Non-pigmented ciliary epithelial cell (primary cell): ENCODE measurements at regions not wholly inside any gene's neighbourhood (a gene's known extent, or its start where the extent isn't known, plus 50 kb on each side); places are given as distances from the start of the nearest gene placed in this dataset.
"Not testable (repeated sequence)": the region's sequence is repeated elsewhere in the genome, so short reads cannot be mapped to it uniquely, and the experiment has no call there.

Source experiments
- DNase-seq: peaks from one replicate; pipeline ENCODE4 v3.0.0-alpha.2; 2010; ENCODE audit warnings: low read depth

DNA sequence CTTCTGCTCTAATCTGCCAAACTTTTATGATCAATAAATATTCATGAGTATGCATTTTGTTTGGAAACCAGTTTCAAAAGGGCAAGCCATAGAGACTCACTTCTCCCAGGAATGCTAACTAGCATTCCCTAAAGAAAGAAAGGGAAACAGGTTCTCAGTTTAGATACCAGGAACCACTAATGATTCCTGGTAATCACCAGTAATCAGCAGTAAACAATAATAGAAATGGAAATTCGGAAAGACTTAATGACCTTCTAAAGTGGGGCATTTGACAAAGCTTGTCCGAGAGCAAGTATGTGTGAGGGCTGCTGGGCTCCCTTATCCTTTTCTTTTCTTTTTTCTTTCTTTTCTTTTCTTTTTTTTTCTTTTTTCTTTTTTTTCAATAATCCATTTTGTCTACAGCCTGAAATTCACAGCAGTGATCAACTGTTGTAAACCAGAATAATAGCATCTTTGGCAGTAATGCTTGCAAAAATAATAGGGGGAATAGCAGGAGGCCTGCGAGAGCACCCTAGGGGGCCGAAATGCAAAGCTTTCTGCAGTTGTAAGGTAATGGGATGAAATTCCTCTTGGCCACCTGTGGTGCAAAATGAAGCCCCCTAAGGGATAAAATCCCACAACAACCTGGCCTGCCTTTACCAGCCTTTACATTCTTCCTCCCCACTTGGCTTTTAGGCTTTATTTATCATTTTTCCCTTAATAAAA, 253.2 kb downstream of the ZPLD1 start:
- DNase-seq: no peak

DNA sequence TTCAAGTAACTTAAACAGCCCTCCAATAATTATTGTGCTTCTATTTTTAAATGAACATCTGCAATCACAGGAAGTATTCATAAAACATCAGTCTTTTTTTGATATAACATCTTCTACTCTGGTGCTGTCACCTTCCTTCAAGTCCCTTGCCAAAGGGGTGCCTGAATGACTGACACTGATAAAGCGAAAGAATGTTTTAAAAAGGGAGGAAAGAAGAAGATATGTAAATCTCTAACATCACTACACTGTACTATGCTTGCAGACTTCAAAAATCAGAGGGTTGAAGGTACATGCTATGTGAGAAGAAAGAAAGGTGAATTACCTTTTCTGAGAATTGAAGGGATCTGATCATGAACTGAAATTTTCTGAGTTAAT, 253.7 kb downstream of the ZPLD1 start:
- DNase-seq: no peak

DNA sequence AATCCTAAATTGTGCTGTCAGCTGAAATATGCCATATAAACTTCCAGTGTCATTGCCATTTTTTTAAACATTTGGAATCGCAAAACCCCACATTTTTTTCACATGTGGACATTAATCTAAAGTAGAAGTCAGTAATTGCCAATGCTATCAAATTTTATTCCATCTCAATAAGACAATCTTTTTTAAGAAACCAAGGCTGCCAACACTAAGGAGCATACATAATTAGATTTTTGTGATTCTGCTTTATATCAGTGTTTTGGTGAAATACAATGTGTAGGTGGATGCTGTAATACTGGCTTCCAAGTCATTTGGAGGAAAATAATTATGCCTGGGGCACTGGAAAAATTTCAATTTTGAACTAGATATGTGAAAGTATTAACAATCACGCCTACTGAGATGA, 256.7 kb downstream of the ZPLD1 start:
- no peak for DNase-seq

DNA sequence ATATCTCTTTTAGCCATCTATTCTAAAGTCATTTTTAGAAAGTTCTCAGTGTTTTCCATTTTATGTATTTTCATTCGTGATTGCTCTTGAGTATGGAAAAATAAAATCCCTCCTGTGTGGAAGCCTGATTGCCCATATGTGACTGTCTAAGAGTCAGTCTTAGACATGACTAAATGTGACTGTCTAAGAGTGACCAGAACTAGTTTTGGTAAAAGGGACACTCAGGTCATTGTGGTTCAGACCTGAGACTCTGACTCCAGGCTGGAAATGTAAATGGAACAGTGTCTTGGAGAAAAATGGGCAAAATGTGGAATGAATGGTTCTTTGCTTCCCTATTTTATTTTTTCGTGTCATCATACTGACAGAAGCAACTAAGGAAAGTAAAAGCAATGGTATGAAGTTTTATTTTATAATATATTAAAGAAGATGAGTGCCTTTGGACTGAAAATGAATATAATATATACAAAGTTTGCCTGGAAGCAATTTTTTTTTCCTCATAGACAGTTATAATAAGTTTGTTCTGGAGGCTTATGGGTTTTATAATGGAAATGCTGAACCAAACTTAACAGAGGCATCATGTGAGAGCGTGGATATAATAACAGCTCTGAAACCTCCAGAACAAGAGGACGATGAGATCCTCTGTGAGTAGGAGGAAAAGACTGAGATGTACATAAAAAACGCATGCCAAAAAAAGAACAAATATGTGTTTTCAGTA, 264.4 kb downstream of the ZPLD1 start:
- no peak for DNase-seq

DNA sequence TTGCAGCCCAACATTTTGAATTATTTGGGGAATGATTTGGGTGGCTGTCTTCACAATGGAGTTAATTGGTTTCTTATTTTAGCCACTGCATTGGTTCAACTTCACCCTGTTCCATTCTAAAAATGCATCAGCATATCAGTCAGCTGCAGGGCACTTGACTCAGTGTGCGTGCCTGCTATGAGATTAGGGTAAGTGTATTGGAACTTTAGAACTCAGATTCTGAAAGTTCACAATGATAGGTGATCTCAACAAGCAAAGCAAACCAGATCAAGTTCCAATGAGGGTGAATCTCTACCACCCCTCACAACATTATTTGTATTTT, 265.0 kb downstream of the ZPLD1 start:
- no peak for DNase-seq

DNA sequence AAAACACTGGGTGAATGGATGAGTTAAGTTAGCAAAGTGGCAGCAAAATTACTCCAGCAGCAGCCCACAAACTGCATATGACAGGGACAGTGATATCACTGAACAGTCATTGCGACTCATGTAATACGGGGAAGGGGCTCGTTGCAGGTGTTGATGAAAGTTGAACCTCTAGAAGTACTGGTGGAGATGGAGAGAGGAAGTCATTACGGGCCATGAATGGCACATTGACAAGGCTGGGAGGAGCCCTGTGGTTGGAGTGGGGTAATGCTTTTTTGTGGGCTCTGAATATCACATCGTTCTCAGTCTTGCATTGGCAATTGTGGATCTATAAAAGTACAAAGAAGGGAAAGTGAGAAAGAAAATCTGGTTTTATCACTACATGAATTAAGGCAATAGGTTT, 278.1 kb downstream of the ZPLD1 start:
- DNase-seq: no peak

DNA sequence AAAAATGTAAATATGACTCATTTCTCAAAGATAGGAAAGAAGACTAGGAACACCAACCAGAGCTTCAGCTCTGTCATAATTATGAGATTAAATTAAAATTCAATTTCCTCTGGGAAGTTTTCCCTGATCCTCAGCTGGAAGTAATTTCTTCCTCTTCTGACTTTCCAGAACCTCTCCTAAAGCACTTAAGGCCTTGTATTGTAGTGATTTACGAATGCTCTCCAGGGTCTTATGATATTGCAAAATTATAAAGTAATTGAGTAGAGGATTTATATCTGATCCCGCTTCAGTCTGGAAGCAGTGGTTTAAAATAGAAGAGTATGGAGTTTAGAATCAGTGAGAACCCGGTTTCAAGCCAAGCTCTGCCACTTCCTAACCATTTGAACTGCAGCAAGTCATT, 279.8 kb downstream of the ZPLD1 start:
- no peak for DNase-seq

DNA sequence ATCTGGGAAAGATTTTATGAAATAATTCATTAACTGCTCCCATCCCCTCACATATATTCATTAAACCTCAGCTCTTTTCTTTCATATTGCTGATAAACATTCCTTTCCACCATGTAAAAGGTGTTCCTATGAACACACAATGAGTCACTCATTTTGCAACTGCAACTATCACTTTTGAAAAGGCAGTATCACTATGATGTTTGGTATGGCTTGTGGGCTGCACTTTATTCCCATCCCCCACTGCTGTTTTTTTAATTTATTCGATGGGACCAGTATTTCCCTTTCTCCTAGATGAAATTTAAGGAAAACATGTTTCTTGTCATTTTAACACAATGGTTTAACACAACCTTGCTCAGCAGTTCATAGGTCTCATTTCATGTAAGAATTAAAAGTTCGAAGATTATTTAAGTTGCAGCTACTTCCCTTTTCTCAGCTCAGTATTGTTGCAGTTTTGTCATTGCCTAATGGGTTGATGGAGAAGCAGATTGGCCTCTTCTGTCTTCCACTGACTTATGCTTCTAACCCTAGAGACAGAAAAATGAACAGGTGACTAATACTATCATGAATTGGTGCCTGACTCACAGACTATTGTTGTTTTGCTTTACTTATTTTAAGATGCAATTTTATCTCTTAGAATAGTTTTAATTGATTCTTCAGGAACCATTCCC, 280.3 kb downstream of the ZPLD1 start:
- peak; percentile 6 for DNase-seq

DNA sequence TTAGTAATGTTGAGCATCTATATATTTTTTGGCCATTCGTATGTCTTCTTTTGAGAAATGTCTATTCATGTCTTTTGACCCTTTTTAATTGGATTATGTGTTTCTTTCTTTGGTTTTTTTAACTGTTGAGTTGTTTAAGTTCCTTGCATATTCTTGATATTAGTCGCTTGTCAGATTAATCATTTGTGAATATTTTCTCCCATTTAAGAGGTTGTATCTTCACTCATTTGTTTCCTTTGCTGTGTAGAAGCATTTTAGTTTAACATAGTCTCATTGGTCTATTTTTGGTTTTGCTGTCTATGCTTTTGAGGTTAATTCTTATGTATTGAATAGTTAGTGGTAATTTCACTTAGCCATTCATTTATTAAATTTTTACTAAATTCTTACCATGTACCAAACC, 283.8 kb downstream of the ZPLD1 start:
- DNase-seq: peak; percentile 2

DNA sequence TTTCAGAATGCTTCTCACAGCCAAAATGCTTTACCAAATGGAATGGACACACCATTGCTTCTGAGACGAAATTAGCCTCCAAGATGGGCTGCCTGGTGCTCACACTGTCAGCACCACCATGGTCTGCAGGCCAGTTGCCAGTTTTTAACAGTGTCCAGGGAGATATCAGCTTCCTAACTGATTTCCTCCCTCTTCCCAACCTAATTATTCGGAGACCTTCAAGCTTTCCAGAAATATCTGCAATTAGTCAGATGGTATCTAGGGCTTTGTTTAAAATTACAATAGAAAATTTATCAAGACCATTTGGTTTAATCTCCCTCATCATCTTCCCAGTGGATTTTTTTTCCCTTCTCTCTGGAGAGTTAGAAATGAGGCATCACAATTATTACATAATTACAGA, 287.5 kb downstream of the ZPLD1 start:
- DNase-seq: no peak

DNA sequence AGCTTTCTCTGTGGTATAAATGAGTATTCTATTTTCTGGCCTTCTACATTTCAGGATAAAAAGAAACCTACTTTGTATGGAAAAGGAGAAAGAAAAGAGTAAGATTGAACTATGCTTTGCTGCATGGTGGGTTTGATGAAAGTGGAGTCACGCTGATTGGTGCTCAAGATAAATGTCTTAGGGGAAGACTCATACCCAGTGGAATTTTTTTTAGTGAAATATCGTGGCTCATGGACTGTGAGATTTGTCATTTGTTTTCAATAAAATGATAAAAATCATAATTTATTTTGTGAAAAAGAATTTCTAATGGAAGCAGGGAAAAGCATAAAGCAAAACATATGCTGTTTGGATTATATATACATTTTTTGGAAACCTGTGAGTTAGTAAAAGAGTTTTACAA, 292.5 kb downstream of the ZPLD1 start:
- DNase-seq: no peak

DNA sequence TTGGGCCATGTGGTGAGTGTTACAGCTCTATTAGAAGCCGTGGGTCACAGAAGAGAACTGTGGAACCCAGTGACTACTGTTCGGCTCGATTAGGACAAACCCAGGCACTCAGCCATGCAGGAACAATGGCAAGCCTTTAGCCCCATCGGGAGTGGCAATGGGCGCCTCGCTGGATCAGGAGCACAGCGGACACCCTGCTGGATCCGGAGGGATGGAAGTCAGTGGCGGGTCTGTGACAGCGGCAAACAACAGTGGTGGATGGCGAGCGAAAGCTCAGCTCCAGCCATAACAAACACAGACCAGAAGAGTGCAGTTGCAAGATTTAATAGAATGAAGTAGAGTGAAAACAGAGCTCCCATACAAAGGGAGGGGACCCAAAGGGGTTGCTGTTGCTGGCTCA, 297.8 kb downstream of the ZPLD1 start:
- DNase-seq: not testable (repeated sequence)

DNA sequence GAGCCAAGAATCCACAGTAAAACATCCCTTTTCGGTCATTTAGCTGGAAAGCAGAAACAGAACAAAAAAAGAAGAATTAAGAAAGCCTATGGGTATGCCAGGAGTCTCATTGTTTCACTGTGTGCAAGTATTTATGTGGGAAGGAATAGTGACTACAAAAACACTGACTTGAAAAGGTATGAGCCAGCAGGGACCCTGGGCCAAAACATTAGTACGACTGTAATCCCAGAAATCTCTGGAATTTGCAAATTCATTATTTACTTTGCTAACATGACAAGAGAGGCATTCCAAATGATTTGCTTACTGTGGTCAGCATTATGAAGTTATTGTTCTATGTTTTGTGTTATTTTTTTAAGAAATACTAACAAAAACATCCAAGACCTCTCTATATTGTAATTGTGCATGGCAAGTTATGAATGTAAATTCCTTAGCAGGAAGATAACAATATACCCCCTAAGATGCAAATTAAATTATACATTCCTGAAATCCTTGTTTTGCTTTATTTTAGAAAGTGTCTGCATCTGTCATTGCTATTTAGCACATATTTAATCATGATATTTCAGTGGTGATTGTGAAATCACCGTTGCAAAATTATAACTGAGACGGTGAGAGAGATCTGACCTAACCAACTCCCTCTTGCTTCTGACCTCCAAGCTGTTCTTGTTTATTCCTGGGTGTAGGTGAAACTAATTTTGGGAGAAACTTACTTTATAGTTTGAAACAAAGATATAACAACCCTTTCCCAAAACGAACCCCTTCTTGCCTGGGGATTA, 299.2 kb downstream of the ZPLD1 start:
- peak; percentile 27 for DNase-seq

DNA sequence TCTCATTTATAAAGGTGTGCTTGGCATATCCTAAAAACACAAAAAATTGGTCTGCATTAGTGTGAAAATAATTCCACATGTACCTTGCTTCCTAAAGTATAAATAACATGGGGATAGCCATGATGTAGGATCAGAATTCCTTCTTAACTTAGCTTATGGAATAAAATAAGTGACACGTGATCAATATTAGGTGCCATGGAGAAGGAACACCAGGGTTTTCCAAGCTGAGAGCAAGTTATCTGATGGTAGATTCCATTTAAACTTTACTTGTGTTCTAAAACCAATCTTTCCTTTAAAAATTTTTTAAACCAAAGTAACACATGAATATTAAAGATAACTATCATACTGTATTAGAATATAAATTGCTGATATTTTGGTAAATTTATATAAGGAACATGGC, 300.5 kb downstream of the ZPLD1 start:
- DNase-seq: no peak

DNA sequence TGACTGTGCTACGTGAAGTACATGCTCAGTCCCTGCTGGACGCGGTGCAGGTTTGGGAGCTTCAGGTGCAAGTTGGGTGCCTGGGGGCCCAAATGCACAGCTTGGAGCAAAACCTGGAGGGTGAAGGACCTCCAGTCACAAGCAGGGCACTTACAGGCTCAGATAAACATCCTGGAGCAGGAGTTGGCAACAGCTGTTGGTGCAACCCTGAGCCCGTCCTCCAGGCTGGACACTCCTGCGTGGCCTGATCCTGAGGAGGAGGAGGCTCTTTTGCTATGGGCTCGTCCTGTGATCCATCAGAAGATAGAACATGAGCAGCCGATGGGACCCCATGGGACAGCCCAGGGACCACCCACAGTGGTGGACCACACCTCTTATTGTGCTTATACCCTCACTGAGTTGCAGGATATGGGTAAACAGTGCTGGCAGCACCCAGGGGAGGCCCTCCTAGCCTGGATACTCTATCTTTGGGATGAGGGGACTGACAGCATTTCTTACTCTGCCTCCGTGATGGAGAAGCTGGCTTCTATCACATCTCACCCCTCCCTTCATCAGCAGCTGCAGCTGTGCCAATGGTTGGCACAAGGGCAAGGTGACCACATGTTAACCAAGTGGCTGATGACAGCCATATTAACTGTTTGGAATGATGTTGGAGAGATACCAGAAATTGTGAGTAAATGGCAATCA, 301.6 kb downstream of the ZPLD1 start:
- DNase-seq: no peak

DNA sequence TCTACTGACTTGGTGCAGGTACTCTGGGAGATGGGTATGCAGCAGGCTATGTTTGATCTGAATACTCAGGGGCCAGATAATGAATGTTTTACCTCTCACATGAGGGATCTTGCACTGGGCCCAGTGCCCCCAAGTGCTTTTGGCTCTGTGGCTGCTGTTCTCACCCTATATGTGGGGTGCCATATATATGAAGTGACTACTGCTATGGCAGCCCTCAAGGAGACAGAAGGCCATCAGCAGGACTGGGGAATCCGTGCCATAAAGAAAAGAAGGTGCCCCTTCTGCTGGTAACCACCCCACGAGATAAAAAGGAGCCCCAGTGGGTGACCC, 302.1 kb downstream of the ZPLD1 start:
- DNase-seq: no peak

DNA sequence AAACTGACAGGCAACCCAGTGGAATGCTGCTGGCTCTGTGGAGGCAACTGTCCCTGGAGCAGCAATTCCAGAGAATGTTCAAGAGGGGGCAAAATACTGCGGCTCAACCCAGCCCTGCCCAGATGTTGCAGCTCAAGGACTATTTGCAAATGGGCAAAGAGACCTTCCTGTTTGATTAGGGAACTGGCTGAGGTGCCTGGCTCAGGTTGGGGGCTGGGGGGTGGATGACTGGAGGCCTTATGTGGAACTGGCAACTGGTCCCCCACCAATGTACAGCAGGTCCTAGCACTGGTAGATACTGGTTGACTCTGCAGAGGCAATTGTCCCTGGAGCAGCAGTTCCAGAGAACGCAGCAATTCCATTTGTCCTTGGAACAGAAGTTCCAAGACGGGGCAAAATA, 302.5 kb downstream of the ZPLD1 start:
- DNase-seq: no peak

DNA sequence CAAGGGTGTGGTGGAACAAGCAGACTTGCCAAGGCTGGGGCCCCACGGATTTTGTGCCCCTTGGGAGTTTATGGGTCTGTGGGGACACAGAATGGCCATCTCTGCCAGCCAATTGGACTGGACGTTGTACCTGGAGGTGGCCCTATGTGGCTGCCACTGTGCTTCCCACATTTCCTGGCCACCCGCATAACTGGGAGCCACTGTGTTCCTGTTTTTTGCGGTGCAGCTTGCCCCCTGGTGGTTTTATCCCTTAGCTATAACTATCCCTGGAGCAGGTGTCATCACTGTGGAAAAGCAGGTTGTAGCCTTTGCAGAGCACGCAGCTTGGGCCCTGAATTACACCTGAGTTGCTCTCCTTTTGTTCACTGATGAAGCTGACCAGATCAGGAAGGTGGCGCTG, 306.3 kb downstream of the ZPLD1 start:
- DNase-seq: no peak

DNA sequence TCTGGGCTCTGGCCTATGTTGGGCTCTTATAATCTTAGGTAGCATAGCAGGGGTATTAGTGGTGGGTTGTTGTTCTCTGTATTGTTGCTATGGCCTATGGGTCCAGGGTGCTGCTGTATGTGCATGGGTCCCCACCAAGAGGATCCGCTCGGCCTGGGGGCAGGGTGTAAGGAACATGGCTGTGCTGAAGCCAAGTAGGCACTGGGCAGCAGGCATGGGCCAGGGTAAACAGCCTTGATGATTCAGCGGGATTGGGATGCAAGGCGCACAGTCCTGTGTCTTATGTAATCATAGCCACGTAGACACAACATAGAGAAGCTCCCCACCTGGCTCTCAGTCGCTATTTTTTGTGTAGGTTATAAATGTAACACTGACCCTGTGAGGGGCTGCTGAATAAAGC, 306.9 kb downstream of the ZPLD1 start:
- no peak for DNase-seq

DNA sequence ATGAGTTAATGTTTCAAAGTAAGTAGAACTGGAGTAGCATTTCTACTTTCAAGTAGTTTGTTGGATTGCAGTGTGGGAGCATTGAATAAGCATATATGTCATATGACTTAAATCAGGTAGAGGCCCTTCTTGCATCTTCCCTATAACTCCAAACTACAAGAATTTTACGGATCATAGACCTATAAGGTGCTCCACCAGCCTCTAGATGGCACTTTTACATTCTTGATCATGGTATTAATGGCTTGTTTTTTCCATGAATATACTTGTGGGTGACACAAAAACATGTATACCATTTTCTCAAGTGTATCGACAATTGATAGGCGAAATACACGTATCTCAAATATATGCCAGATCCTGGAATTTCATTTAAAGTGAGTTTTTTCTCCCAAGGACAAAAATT, 311.1 kb downstream of the ZPLD1 start:
- DNase-seq: no peak

DNA sequence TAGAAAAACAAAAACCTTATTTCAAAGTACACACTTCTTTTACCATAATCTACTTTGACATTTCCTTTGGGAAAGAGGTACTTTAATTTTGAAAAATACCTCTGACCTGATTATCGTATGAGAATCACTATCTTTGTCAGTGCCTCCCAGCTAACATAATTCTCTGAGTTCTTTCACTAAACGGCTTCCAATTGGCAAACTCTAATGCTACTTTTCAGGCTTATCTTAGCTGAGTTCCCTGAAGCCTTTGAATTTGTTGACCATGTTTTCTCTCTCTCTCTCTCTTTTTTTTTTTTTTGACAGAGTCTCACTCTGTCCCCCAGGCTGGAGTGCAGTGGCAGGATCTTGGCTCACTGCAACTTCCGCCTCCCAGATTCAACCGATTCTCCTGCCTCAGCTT, 312.8 kb downstream of the ZPLD1 start:
- no peak for DNase-seq

DNA sequence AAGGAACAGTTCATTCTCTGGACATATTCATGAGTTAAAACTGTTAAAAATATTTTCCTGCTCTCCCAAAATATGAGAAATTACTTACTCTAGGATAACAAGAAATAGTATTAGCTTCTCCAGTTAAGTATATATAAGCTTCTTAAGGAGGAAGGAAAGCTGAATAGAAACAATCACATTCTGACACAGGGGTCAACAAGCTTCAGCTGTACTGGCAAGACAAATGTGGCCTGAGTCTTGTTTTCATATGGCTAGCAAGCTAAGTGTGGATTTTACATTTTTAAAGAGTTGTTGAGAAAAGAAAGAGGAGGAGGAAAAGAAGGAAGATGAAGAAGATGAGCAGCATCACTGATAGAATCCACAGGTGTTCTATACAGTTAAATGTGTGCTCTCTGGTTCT, 313.8 kb downstream of the ZPLD1 start:
- DNase-seq: no peak

DNA sequence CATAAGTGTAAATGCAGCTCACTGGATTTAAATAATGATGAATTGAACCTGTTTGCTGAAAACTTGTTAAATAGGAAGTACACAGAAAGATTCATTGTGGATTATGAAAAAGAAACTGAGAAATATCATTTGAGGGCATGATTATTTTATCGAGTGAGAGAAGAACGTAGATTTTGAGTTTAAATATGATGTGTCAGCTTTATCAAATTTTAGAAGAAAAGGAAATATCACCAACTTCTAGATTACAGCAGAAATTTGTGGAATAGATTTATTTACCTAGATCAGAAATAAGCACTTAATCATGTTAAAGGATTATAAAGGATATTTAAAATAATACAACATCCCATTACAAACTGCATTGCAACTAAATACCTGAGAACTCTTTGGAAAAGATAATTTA, 315.5 kb downstream of the ZPLD1 start:
- no peak for DNase-seq
